Panc1 (cell line): ENCODE measurements at regions not wholly inside any gene's neighbourhood (a gene's known extent, or its start where the extent isn't known, plus 50 kb on each side); places are given as distances from the start of the nearest gene placed in this dataset.

ENCODE experiments used
- ATAC-seq: fragments of 200-7000 bp; cut with Tn5 transposase; 2 replicates; pipeline ENCODE4 v1.9.1; 2020; ENCODE audit warnings: mild to moderate bottlenecking, moderate library complexity
- BruUV-seq: library from RNA; stranded (reverse); fragments of 400-500 nt; replicated peaks from 2 replicates; lab custom pipeline; 2021; lab: Mats Ljungman, UMichigan
- CTCF ChIA-PET: fragments of 300-600 bp; sonication (Branson Sonifier 250); formaldehyde crosslinking; loops from one replicate; lab custom pipeline; 2022; ENCODE audit warnings: antibody characterized with exemption; lab: Charles Lee
- POLR2A ChIA-PET: fragments of 300-600 bp; sonication (Branson Sonifier 250); formaldehyde crosslinking; loops from one replicate; lab custom pipeline; 2022; ENCODE audit warnings: antibody characterized with exemption; lab: Charles Lee
- DNase-seq: peaks from one replicate; pipeline ENCODE4 v3.0.0-alpha.2; 2010; ENCODE audit warnings: low read depth, low spot score
- H3K27ac ChIP-seq: 2 replicates; pipeline ENCODE4 v1.5.1; 2011; ENCODE audit warnings: mild to moderate bottlenecking, low read length, inconsistent platforms
- H3K27me3 ChIP-seq: fragments of 200-500 bp; sonication (Bioruptor generic); 2 replicates; pipeline ENCODE4 v1.6.0; 2014; ENCODE audit warnings: low read length, inconsistent platforms; ENCODE audit not compliant: control insufficient read depth, insufficient read depth
- H3K36me3 ChIP-seq: fragments of 200-500 bp; sonication (Bioruptor generic); 2 replicates; pipeline ENCODE4 v1.5.1; 2014; ENCODE audit warnings: inconsistent platforms, mild to moderate bottlenecking, low read length, moderate library complexity; ENCODE audit not compliant: control insufficient read depth, insufficient read depth
- H3K4me1 ChIP-seq: 2 replicates; pipeline ENCODE4 v1.5.1; 2011; ENCODE audit warnings: inconsistent platforms, mild to moderate bottlenecking, low read length, moderate library complexity; ENCODE audit not compliant: control insufficient read depth, insufficient read depth
- H3K4me3 ChIP-seq, 2 experiments: 2 replicates each; pipeline ENCODE4 v1.5.1; 2011 to 2012; ENCODE audit warnings: low read depth in 2 of 2, low read length in 2 of 2, mild to moderate bottlenecking in 2 of 2, inconsistent platforms in 1 of 2, moderate library complexity in 1 of 2
- H3K9me3 ChIP-seq: fragments of 200-500 bp; sonication (Bioruptor generic); 2 replicates; pipeline ENCODE4 v1.5.1; 2014; ENCODE audit warnings: low read depth, mild to moderate bottlenecking, inconsistent platforms, low read length, moderate library complexity; ENCODE audit not compliant: control insufficient read depth, insufficient read depth
- CTCF ChIP-seq: fragments of 450-650 bp; IDR thresholded peaks from 2 replicates; pipeline ENCODE4 v1.5.1; 2017; ENCODE audit warnings: mild to moderate bottlenecking
- POLR2AphosphoS5 ChIP-seq: IDR thresholded peaks from 2 replicates; pipeline ENCODE4 v1.6.1; 2012; ENCODE audit warnings: mild to moderate bottlenecking, low read depth, low read length, moderate library complexity
- REST ChIP-seq, 2 experiments: IDR thresholded peaks; 2 replicates each; pipeline ENCODE4 v1.6.1; 2011 to 2012; ENCODE audit warnings: low read depth in 2 of 2, control low read depth in 1 of 2, low read length in 1 of 2, mild to moderate bottlenecking in 1 of 2, moderate library complexity in 1 of 2; ENCODE audit not compliant: insufficient read depth in 1 of 2
- SIN3A ChIP-seq: IDR thresholded peaks from 2 replicates; pipeline ENCODE4 v1.6.1; 2012; ENCODE audit warnings: low read depth, mild to moderate bottlenecking, low read length, moderate library complexity, borderline replicate concordance; ENCODE audit not compliant: insufficient read depth
- TCF7L2 ChIP-seq: IDR thresholded peaks from 2 replicates; pipeline ENCODE4 v1.6.1; 2011; ENCODE audit warnings: mild to moderate bottlenecking, low read depth, low read length, inconsistent platforms
- in situ Hi-C: cut with HindIII; loops from 2 replicates; pipeline ENCODE4 v1.10.0; 2016; ENCODE audit warnings: low sequenced_read_pairs, low pct_unique_long_range_greater_than_20kb
- intact Hi-C: fragments of 100-400 bp; cut with micrococcal nuclease; formaldehyde crosslinking; loops from one replicate; pipeline ENCODE4 v1.10.0; 2022; ENCODE audit not compliant: unreplicated experiment

GRCh38 chr3:135757421-135757820 is 208.1 kb upstream of the PPP2R3A start:
- H3K27ac ChIP-seq = no peak overlapping the region
- ChIA-PET POLR2A (no interaction called here), CTCF (no interaction called here)
- no peak overlapping the region for H3K4me3 ChIP-seq
- no peaks in the 10 kb centered on the region for H3K4me1 ChIP-seq
- intact Hi-C loops (no loop called here), in situ Hi-C loops (no loop called here)
- no peaks in the 10 kb centered on the region for H3K9me3 ChIP-seq
- peaks cover 3% of the 10 kb centered on the region; the same call in 1 of the 2 replicates for H3K27me3 ChIP-seq
- DNase-seq = no peak
- no peak for TF ChIP-seq REST (IDR thresholded peaks at IDR 0.05; ENCODE audit: insufficient read depth in 1 of 2, low read depth in 2 of 2, low read length in 1 of 2)
- no peak for TF ChIP-seq SIN3A
- TF ChIP-seq TCF7L2 = no peak
- no peak for TF ChIP-seq POLR2AphosphoS5
- no peak for TF ChIP-seq CTCF
- no peaks in the 10 kb centered on the region for H3K36me3 ChIP-seq
- no peak for ATAC-seq
- no TSS peak for BruUV-seq

- Histone ChIP-seq H3K4me3 (no peak overlapping the region), H3K9me3 (no peaks in the 10 kb centered on the region), H3K36me3 (no peaks in the 10 kb centered on the region), H3K4me1 (no peaks in the 10 kb centered on the region), H3K27ac (no peak overlapping the region), H3K27me3 (peaks cover 3% of the 10 kb centered on the region; the same call in 1 of the 2 replicates)
- intact Hi-C loops (no loop called here), in situ Hi-C loops (no loop called here)
- CTCF ChIA-PET = no interaction called here
- no peak for TF ChIP-seq REST (IDR thresholded peaks at IDR 0.05; ENCODE audit: insufficient read depth in 1 of 2, low read depth in 2 of 2, low read length in 1 of 2)
- no peak for TF ChIP-seq CTCF
- no peak for TF ChIP-seq SIN3A
- TF ChIP-seq TCF7L2 = no peak
- TF ChIP-seq POLR2AphosphoS5 = no peak
- ATAC-seq (no peak), DNase-seq (no peak)
- no TSS peak for BruUV-seq
- POLR2A ChIA-PET = no interaction called here
These were observed 206.6 kb upstream of the PPP2R3A start for GRCh38 chr3:135758961-135759360.
